ENCODE measurements at regions not wholly inside any gene's neighbourhood (a gene's known extent, or its start where the extent isn't known, plus 50 kb on each side); places are given as distances from the start of the nearest gene placed in this dataset.
"Not testable (repeated sequence)": the region's sequence is repeated elsewhere in the genome, so short reads cannot be mapped to it uniquely, and the experiment has no call there.

DNA sequence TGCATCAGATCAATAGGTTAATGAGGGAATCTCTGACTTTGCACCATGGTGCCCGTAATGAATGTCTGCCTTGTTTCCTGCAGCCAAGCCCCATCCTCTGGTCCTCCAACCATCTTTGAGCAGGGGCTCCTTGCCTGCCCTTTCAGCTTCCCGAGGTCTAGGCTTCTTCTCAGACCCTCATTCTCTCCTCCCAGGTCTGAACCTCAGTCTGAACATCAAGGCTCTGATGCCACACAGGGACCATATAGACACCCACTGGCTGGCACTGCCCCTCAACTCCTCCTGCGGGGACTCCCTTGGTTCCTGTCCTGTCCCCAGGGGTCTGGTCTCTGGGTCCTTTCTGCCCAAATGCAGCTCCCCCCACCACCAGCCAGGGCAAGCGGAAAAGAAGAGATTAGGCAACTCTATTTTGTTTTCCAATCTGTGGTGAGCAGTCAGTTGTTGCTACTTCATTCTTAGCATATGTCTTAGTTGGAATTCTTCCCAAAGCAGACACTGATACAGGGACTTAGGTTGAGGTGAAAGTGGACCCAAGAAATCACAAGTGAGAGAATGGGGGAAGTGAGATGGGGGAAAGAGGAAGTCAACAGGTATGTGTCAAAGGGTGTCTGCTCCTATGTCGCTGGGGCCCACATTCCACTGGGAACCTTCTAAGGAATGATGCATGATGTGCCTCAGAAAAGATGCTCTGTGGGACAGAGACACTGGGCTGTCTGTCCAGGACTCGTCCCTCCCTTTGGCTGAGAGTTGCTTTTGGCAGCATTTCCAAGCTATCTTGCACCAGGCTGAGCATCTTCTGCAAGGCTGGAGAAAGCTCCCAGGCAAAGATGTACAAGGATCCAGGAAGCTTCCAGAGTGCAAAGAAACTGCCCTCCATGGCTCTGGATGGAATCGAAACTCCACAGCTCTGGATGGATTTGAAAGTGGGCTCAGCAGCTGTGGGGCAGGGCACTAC lies 1096.5 kb upstream of the TMEM132C start:
- Mint-ChIP-seq H3K27me3 (ENCODE audit: unreplicated experiment) (peaks cover 12% of the 10 kb centered on the region), H3K36me3 (ENCODE audit: unreplicated experiment) (no peaks in the 10 kb centered on the region), H3K4me3 (ENCODE audit: unreplicated experiment) (no peak overlapping the region), H3K27ac (ENCODE audit: unreplicated experiment) (no peak overlapping the region), H3K9me3 (ENCODE audit: unreplicated experiment) (peaks cover 3% of the 10 kb centered on the region), H3K4me1 (ENCODE audit: unreplicated experiment) (no peaks in the 10 kb centered on the region)
- TF ChIP-seq, protein P1, sequence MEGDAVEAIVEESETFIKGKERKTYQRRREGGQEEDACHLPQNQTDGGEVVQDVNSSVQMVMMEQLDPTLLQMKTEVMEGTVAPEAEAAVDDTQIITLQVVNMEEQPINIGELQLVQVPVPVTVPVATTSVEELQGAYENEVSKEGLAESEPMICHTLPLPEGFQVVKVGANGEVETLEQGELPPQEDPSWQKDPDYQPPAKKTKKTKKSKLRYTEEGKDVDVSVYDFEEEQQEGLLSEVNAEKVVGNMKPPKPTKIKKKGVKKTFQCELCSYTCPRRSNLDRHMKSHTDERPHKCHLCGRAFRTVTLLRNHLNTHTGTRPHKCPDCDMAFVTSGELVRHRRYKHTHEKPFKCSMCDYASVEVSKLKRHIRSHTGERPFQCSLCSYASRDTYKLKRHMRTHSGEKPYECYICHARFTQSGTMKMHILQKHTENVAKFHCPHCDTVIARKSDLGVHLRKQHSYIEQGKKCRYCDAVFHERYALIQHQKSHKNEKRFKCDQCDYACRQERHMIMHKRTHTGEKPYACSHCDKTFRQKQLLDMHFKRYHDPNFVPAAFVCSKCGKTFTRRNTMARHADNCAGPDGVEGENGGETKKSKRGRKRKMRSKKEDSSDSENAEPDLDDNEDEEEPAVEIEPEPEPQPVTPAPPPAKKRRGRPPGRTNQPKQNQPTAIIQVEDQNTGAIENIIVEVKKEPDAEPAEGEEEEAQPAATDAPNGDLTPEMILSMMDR (IDR thresholded peaks at IDR 0.05) = no peak
- peak; percentile 67 for DNase-seq (ENCODE audit: extremely low spot score, unreplicated experiment)

DNA sequence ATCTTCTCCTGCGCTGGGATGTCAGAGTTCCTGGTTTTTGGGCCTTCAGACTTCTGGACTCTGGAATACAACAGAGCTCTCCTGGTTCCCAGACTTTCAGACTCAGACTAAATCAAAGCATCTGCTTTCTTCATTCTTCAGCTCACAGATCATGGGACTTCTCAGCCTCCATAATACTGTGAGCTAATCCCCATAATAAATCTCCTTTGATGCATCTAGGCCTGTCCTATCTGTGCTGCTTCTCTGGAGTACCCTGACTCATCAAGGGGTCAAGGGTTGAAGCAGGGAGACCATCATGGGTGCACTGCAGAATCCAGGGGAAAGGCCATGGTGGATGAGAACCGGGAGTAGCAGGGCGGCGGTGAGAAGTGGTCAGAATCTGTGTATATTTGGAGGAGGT lies 1094.1 kb upstream of the TMEM132C start:
- Mint-ChIP-seq H3K4me1 (ENCODE audit: unreplicated experiment) (no peaks in the 10 kb centered on the region), H3K36me3 (ENCODE audit: unreplicated experiment) (no peaks in the 10 kb centered on the region), H3K9me3 (ENCODE audit: unreplicated experiment) (peaks cover 11% of the 10 kb centered on the region), H3K27ac (ENCODE audit: unreplicated experiment) (no peak overlapping the region), H3K4me3 (ENCODE audit: unreplicated experiment) (no peak overlapping the region), H3K27me3 (ENCODE audit: unreplicated experiment) (peaks cover 12% of the 10 kb centered on the region)
- TF ChIP-seq, protein P1 (IDR thresholded peaks at IDR 0.05) = no peak
- peak; percentile 5 for DNase-seq (ENCODE audit: extremely low spot score, unreplicated experiment)

DNA sequence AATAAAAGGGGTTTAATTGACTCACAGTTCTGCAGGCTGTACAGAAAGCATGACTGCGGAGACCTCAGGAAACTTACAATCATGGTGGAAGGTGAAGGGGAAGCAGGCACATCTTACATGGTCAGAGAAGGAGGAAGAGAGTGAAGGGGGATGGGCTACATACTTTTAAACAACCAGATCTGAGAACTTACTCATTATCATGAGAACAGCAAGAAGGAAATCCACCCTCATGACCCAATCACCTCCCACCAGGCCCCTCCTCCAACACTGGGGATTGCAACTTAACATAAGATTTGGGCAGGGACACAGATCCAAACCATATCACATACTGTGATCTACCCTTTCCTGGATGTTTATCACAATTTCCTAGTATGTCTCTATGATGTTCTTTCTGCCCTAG lies 1093.0 kb upstream of the TMEM132C start:
- H3K27ac Mint-ChIP-seq (ENCODE audit: unreplicated experiment); H3K4me1 Mint-ChIP-seq (ENCODE audit: unreplicated experiment); H3K36me3 Mint-ChIP-seq (ENCODE audit: unreplicated experiment); H3K4me3 Mint-ChIP-seq (ENCODE audit: unreplicated experiment): not testable (repeated sequence)
- Mint-ChIP-seq H3K27me3 (ENCODE audit: unreplicated experiment) (peaks cover 12% of the 10 kb centered on the region), H3K9me3 (ENCODE audit: unreplicated experiment) (peaks cover 11% of the 10 kb centered on the region)
- DNase-seq (ENCODE audit: extremely low spot score, unreplicated experiment) = peak; percentile 5

DNA sequence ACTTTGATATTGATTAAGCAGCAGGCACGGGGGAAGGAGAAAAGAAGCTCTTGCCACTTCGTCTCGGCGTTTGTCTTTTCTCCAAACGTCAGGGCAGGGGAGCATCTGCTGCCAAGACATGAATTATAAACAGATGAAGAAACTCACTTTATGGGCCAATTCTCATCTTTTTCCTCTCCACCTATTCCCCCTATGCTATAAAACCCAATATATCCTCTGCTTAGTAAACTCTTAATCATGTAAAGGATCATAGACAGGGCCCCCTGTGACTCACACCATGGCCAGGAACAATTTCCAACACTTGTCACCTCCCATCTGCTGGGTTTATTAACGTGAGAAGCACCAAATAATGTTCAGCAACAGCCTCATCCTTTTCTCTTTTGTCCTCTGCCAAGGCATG lies 1092.1 kb upstream of the TMEM132C start:
- H3K27ac Mint-ChIP-seq (ENCODE audit: unreplicated experiment) = no peak overlapping the region
- H3K36me3 Mint-ChIP-seq (ENCODE audit: unreplicated experiment) = no peaks in the 10 kb centered on the region
- H3K27me3 Mint-ChIP-seq (ENCODE audit: unreplicated experiment) = peaks cover 5% of the 10 kb centered on the region
- H3K4me3 Mint-ChIP-seq (ENCODE audit: unreplicated experiment) = no peak overlapping the region
- H3K4me1 Mint-ChIP-seq (ENCODE audit: unreplicated experiment) = no peaks in the 10 kb centered on the region
- TF ChIP-seq, protein P1 (IDR thresholded peaks at IDR 0.05) = no peak
- DNase-seq (ENCODE audit: extremely low spot score, unreplicated experiment) = peak; percentile 53
- peaks cover 11% of the 10 kb centered on the region for H3K9me3 Mint-ChIP-seq (ENCODE audit: unreplicated experiment)

DNA sequence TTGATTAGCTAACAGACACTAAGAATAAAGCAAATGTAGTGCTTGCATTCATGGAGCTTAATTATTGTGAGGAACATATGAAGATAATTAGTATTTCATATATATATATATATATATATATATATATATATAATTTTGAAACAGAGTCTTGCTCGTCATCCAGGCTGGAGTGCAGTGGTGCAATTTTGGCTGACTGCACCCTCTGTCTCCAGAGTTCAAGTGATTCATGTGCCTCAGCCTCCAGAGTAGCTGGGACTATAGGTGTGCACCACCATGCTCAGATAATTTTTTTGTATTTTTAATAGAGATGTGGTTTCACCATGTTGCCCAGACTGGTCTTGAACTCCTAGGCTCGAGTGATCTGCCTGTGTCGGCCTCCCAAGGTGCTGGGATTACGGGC lies 1091.6 kb upstream of the TMEM132C start:
- H3K9me3 Mint-ChIP-seq (ENCODE audit: unreplicated experiment) = peaks cover 11% of the 10 kb centered on the region
- peak; percentile 11 for DNase-seq (ENCODE audit: extremely low spot score, unreplicated experiment)
- H3K27me3 Mint-ChIP-seq (ENCODE audit: unreplicated experiment) = peaks cover 3% of the 10 kb centered on the region
- H3K36me3 Mint-ChIP-seq (ENCODE audit: unreplicated experiment) = no peaks in the 10 kb centered on the region
- no peak overlapping the region for H3K4me3 Mint-ChIP-seq (ENCODE audit: unreplicated experiment)
- no peaks in the 10 kb centered on the region for H3K4me1 Mint-ChIP-seq (ENCODE audit: unreplicated experiment)
- no peak overlapping the region for H3K27ac Mint-ChIP-seq (ENCODE audit: unreplicated experiment)
- TF ChIP-seq, protein P1 (IDR thresholded peaks at IDR 0.05) = no peak

All from osteocyte (in vitro differentiated cells).